GM19455 (cell line): ENCODE measurements at regions not wholly inside any gene's neighbourhood (a gene's known extent, or its start where the extent isn't known, plus 50 kb on each side); places are given as distances from the start of the nearest gene placed in this dataset.

Experiments
- ATAC-seq: cut with Tn5 transposase; IDR thresholded peaks from one replicate; pipeline ENCODE4 v1.9.1; 2021; ENCODE audit not compliant: unreplicated experiment

GRCh38 chr2:18332477-18332876, 228.0 kb downstream of the RDH14 start:
- ATAC-seq = no peak

DNA sequence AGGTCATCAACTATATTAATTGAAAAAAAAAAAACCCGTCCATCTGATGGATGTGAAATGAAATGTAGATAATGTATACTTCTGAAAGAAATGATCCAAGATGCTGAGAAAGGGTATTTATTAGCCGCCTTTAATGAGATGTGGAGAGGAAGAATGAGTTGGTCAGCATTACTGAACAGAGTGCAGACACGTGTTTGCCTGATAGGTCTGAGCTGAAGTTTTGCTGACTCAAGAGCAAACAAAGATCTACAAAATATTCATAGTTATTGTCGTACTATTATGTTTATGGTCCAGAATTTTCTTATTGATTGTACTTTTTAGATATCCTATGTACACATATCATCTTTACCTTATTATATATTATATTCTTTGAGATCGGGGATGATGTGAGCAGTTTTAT, 235.3 kb downstream of the RDH14 start:
- no peak for ATAC-seq

- no peak for ATAC-seq
These were observed 240.5 kb downstream of the RDH14 start for GRCh38 chr2:18319987-18320386.

DNA sequence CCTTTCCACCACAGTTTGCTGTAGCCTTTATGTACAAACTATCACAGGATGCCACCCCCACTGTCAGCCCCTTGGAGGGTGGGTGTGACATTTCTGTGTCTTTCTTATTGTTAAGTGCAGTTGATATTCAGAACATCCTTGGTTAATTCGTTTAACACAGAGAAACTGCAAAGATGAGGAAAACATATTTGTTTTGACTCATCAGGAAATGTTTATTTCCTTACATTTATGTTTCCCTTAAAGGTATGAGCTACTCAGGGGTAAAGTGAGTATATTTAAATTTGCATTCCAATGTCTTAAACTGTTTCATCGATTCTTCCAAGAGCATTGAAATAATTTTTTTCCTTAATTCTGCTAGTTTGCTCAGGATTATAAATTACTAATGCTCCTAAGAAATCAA, 243.4 kb downstream of the RDH14 start:
- no peak for ATAC-seq

DNA sequence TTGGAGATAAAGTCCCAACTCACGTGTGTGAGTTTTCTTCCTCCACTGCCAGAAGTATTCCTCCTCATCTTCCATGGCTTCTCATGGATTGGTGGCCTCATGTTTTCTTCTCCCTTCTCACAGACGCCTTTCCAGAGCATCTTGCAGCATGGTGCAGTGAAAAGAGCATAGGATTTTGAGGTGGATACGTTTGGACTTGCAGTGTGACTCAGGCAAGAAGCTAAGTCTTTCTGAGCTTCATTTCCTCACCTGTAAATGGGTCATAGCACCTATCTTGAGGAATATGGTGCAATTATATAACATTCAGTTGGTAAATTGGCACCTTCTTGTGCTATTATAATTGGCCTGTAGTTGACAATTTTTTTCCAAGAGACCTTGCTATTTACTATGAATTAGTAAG, 247.6 kb downstream of the RDH14 start:
- ATAC-seq = no peak

DNA sequence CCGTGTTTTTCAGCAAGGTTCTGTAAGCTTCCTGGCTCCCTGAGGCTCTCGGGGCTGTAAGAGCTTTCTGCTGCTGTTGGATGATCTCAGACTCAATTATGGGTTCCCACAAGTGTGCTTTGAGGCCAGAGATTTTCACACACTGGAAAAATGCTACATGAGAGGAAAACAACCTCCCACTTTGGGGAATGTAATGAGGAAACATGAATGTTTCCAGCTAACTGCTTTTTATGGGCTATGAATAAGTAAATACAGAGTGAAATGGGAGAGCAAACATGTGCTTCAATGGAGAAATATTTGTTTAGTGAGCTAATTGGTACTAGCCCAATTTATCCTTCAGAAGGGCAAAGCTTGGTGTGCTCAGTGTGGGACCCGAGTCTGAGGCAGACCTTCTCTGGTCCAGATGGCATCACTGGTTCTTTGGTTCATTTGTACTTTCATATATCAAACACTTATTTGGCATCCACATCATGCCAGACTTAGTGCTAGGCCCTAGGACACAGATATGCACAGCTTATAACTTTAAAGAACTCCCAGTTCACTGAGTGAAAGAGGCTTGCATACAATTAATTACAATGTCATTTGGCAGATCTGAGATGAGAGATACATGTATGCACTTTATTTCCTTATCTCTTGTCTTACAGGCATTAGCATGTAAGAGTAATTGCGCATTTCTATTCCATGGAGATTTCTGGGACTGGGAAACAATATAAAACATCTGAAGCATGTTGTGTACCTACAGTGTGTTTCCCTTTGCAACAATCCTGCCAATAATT, 248.8 kb downstream of the RDH14 start:
- ATAC-seq = no peak

DNA sequence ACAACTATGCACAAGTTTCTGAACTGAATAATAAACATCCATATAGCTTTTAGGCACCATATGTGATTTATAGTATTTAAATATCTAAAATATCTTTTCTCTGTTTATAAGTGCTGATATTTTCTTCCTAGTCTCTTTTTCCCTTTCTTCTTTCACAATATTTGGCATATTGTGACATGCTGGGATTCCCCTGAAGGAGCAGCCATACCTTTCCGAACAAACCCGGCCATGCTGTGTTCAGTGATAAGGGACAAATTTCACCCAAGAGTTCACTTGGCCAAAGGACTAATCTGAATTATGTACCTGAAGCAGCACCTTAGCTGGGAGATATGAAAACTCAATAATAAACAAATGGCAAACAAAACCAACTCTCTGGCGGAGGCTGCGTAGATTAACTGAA, 250.8 kb downstream of the RDH14 start:
- ATAC-seq = no peak

DNA sequence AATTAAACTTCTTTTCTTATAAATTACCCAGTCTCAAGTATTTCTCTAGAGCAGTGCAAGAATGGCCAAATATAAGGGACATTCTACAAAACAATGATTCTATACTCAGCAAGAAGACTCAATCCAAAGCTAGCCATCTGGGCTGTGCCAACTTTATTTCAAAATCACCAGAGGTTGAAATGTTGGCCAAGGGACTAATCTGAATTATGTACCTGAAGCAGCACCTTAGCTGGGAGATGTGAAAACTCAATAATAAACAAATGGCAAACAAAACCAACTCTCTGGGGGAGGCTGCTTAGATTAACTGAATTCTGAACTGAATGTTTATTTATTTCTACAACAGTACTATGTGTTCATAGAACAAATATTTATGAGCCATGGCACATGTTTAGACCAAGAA, 251.3 kb downstream of the RDH14 start:
- no peak for ATAC-seq

GRCh38 chr2:18304849-18305248, 255.6 kb downstream of the RDH14 start:
- ATAC-seq = no peak

GRCh38 chr2:18301421-18302139, 258.9 kb downstream of the RDH14 start:
- no peak for ATAC-seq

- ATAC-seq = no peak
These were observed 260.8 kb downstream of the RDH14 start for GRCh38 chr2:18299423-18300212.

DNA sequence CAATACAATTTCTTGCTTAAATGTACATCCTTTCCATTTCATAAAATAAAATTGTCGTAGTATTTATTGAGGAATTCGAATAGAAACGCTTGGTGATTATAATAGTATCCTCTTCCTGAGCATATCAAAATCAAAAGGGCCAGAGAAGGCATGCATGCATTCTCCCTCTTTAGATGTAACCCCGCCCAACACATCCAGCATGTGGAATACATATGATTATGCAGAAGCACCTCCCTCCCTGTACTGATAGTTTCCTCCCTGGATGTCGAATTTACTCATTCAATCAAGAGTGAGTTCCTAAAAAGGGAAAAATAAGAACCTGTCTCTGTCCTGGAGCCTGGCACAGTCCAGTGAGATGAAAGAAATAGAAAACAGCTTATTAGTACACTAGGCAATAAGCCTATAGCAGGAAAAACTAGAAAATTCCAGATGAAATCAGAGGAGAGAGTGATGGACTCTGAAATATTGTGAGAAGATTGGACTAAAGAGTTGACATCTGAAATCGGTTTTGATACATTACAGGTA, 262.9 kb downstream of the RDH14 start:
- no peak for ATAC-seq

- no peak for ATAC-seq
These were observed 270.1 kb downstream of the RDH14 start for GRCh38 chr2:18290386-18290785.

DNA sequence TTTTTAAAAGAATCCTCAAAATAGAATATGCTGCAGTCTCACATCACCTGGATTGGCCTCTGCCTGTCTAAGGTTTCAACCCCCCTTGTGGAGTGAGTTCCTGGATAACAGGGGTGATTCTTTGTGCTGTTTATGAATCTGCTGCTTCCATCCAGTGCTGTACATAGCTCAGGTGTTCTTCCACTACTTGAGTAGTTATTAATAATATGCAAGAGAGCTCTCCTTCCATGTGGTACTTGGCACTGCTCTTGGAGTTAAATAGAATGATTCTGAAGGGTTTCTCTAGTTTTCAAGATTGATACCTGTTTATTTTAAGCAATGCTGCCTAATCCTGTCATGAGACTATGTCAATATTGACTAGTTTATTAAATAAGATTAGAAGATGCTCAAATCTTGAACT, 273.6 kb downstream of the RDH14 start:
- no peak for ATAC-seq

DNA sequence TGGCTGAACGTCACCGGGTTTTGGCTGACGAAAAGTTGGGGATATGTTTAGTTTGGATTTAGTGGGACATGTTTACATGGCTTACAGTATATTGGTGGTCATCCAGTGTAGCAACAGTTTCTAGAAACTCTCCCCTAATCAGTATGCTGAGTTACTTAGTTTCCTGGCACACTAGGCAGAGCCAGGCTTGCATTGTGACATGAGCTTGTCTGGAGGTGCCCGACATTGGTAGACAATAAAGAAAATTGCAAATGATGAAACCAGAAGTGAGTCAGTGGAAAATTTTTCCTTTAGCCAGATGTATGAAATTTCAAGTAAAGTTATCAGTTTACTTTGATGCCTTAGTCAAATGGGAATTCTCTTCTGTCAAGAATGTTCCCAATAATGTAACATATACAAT, 276.1 kb downstream of the RDH14 start:
- no peak for ATAC-seq

DNA sequence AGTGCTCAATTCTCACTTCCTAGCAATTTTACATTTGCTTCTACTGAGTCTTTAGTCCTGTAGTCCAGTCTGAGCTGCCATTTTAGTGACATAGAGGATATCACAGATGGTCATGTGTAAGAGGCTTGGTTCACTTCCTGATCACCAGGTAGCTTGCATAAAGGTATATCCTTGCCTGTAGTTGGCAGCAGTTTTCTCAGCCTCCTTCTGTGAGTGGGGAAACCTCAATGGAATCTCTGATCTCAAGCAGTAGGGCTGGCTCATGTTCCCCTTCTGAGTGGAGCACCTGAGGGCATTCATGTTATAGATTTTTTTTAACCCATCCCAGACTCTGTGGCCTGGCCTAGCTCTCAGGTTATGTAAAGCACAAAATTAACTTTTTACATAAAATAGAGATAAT, 278.4 kb downstream of the RDH14 start:
- no peak for ATAC-seq

- ATAC-seq = no peak
These were observed 283.8 kb downstream of the RDH14 start for GRCh38 chr2:18276583-18277075.

GRCh38 chr2:18273205-18273604, 287.2 kb downstream of the RDH14 start:
- no peak for ATAC-seq

DNA sequence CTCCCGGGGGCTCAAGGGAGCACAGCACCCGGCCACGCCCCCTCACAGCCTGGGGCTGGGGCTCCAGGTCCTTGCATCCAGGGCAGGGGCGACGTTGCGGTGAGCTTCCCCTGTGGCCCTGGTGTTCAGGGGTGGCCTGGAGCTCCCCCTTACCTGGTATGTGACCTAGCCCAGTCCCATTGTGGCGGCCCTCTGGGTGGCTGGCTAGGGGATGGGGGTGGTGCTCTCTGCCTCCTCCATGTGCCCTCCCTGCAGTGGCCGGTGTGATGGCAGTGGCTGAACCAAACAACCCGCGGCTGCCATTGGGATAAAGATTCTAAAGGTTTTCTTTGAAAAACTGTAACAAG, 288.3 kb downstream of the RDH14 start:
- ATAC-seq = no peak

- no peak for ATAC-seq
These were observed 288.9 kb downstream of the RDH14 start for GRCh38 chr2:18271370-18272147.

DNA sequence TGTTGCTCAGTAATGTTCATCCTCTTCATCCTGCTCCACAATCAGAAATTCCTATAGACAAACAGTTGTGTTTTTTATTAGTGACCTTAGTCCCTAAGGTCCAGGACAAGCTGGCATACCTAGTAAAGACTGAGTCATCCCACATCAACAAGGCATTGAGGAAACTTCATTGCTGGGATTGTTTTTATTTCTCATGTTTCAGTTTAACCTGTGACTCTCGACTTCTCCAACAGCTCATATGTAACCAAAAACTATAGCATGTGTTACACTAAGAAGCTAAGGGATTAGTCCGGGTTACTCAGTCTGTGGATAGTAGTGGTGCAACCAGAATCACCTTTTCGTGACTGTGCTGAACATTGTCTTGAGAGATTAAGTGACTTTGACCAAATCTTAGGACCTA, 292.1 kb downstream of the RDH14 start:
- no peak for ATAC-seq
